T-helper 17 cell (primary cell): ENCODE measurements at regions not wholly inside any gene's neighbourhood (a gene's known extent, or its start where the extent isn't known, plus 50 kb on each side); places are given as distances from the start of the nearest gene placed in this dataset.

Experiments used
- ATAC-seq: fragments of 150-1000 bp; cut with Tn5 transposase; 2 replicates; pipeline ENCODE4 v1.10.0; 2021; ENCODE audit warnings: mild to moderate bottlenecking, moderate library complexity
- DNase-seq, 3 donors: peaks; one replicate each; pipeline versions ENCODE4 v3.0.0 to v3.0.0-alpha.2; 2020 to 2021
- H3K9me3 ChIP-seq: one replicate; pipeline ENCODE4 v1.7.0; 2013; ENCODE audit warnings: low read length, mild to moderate bottlenecking; ENCODE audit not compliant: control insufficient read depth, poor library complexity, severe bottlenecking
- H3K27ac Mint-ChIP-seq: one replicate; pipeline ENCODE4 v1.8.0; 2022; ENCODE audit warnings: mild to moderate bottlenecking, moderate library complexity, mixed read lengths
- H3K27me3 Mint-ChIP-seq: one replicate; pipeline ENCODE4 v1.8.0; 2022; ENCODE audit warnings: mixed read lengths
- H3K36me3 Mint-ChIP-seq: one replicate; pipeline ENCODE4 v1.8.0; 2022; ENCODE audit warnings: low read depth, mixed read lengths
- H3K4me1 Mint-ChIP-seq: one replicate; pipeline ENCODE4 v1.8.0; 2022; ENCODE audit warnings: mild to moderate bottlenecking, mixed read lengths
- H3K4me3 Mint-ChIP-seq: one replicate; pipeline ENCODE4 v1.8.0; 2022; ENCODE audit warnings: mild to moderate bottlenecking, moderate library complexity, mixed read lengths

- H3K36me3 Mint-ChIP-seq, result no peaks in the 10 kb centered on the region
- H3K9me3 ChIP-seq, result no peaks in the 10 kb centered on the region
- no peak for ATAC-seq
- no peak overlapping the region for H3K27ac Mint-ChIP-seq
- H3K4me1 Mint-ChIP-seq, result no peaks in the 10 kb centered on the region
- DNase-seq, result no peak
- no peak overlapping the region for H3K4me3 Mint-ChIP-seq
- H3K27me3 Mint-ChIP-seq, result peaks cover 3% of the 10 kb centered on the region
Measured at GRCh38 chr22:47627556-47628253, 865.3 kb downstream of the TBC1D22A start.

- H3K9me3 ChIP-seq, result no peaks in the 10 kb centered on the region
- H3K36me3 Mint-ChIP-seq, result no peaks in the 10 kb centered on the region
- DNase-seq (no peak), ATAC-seq (no peak)
- H3K27me3 Mint-ChIP-seq, result peaks cover 9% of the 10 kb centered on the region
- H3K4me1 Mint-ChIP-seq, result no peaks in the 10 kb centered on the region
- H3K27ac Mint-ChIP-seq, result no peak overlapping the region
- H3K4me3 Mint-ChIP-seq, result no peak overlapping the region
Measured at GRCh38 chr22:47626428-47627390, 864.3 kb downstream of the TBC1D22A start.

- Mint-ChIP-seq H3K27me3 (peaks cover 14% of the 10 kb centered on the region), H3K27ac (no peak overlapping the region), H3K4me3 (no peak overlapping the region), H3K36me3 (no peaks in the 10 kb centered on the region), H3K4me1 (no peaks in the 10 kb centered on the region)
- H3K9me3 ChIP-seq, result no peaks in the 10 kb centered on the region
- no peak for DNase-seq
- ATAC-seq, result no peak
Measured at GRCh38 chr22:47625531-47626427, 863.3 kb downstream of the TBC1D22A start.

GRCh38 chr22:47625013-47625385 is 862.5 kb downstream of the TBC1D22A start:
- DNase-seq, result no peak
- H3K27me3 Mint-ChIP-seq, result peaks cover 14% of the 10 kb centered on the region
- no peak for ATAC-seq
- H3K36me3 Mint-ChIP-seq, result no peaks in the 10 kb centered on the region
- H3K9me3 ChIP-seq, result no peaks in the 10 kb centered on the region
- H3K27ac Mint-ChIP-seq, result no peak overlapping the region
- H3K4me3 Mint-ChIP-seq, result no peak overlapping the region
- H3K4me1 Mint-ChIP-seq, result no peaks in the 10 kb centered on the region

GRCh38 chr22:47624252-47625012 is 862.0 kb downstream of the TBC1D22A start:
- DNase-seq (no peak), ATAC-seq (no peak)
- Mint-ChIP-seq H3K4me1 (no peaks in the 10 kb centered on the region), H3K27ac (no peak overlapping the region), H3K4me3 (no peak overlapping the region), H3K27me3 (peaks cover 14% of the 10 kb centered on the region), H3K36me3 (no peaks in the 10 kb centered on the region)
- H3K9me3 ChIP-seq, result no peaks in the 10 kb centered on the region

GRCh38 chr22:47623763-47624148 is 861.3 kb downstream of the TBC1D22A start:
- ATAC-seq (no peak), DNase-seq (no peak)
- Mint-ChIP-seq H3K27me3 (peaks cover 14% of the 10 kb centered on the region), H3K4me1 (no peaks in the 10 kb centered on the region), H3K4me3 (no peak overlapping the region), H3K27ac (no peak overlapping the region), H3K36me3 (no peaks in the 10 kb centered on the region)
- no peaks in the 10 kb centered on the region for H3K9me3 ChIP-seq

- DNase-seq, result no peak
- no peaks in the 10 kb centered on the region for H3K36me3 Mint-ChIP-seq
- ATAC-seq, result no peak
- no peaks in the 10 kb centered on the region for H3K4me1 Mint-ChIP-seq
- no peak overlapping the region for H3K4me3 Mint-ChIP-seq
- H3K27ac Mint-ChIP-seq, result no peak overlapping the region
- no peaks in the 10 kb centered on the region for H3K9me3 ChIP-seq
- peaks cover 14% of the 10 kb centered on the region for H3K27me3 Mint-ChIP-seq
Measured at GRCh38 chr22:47623066-47623762, 860.8 kb downstream of the TBC1D22A start.

- Mint-ChIP-seq H3K27me3 (peaks cover 14% of the 10 kb centered on the region), H3K36me3 (no peaks in the 10 kb centered on the region), H3K27ac (no peak overlapping the region), H3K4me3 (no peak overlapping the region), H3K4me1 (no peaks in the 10 kb centered on the region)
- DNase-seq, result no peak
- no peak for ATAC-seq
- no peaks in the 10 kb centered on the region for H3K9me3 ChIP-seq
Measured at GRCh38 chr22:47622541-47622940, 860.1 kb downstream of the TBC1D22A start.

- H3K4me3 Mint-ChIP-seq, result no peak overlapping the region
- DNase-seq (no peak), ATAC-seq (no peak)
- no peak overlapping the region for H3K27ac Mint-ChIP-seq
- H3K36me3 Mint-ChIP-seq, result no peaks in the 10 kb centered on the region
- H3K27me3 Mint-ChIP-seq, result peaks cover 14% of the 10 kb centered on the region
- H3K9me3 ChIP-seq, result no peaks in the 10 kb centered on the region
- H3K4me1 Mint-ChIP-seq, result no peaks in the 10 kb centered on the region
Measured at GRCh38 chr22:47621253-47621652, 858.8 kb downstream of the TBC1D22A start.

GRCh38 chr22:47620391-47620790 is 857.9 kb downstream of the TBC1D22A start:
- Mint-ChIP-seq H3K4me3 (no peak overlapping the region), H3K36me3 (no peaks in the 10 kb centered on the region), H3K4me1 (no peaks in the 10 kb centered on the region), H3K27ac (no peak overlapping the region), H3K27me3 (peaks cover 19% of the 10 kb centered on the region)
- ATAC-seq (no peak), DNase-seq (no peak)
- no peaks in the 10 kb centered on the region for H3K9me3 ChIP-seq

- ATAC-seq, result no peak
- DNase-seq, result no peak
- H3K36me3 Mint-ChIP-seq, result no peaks in the 10 kb centered on the region
- no peaks in the 10 kb centered on the region for H3K9me3 ChIP-seq
- no peak overlapping the region for H3K4me3 Mint-ChIP-seq
- no peaks in the 10 kb centered on the region for H3K4me1 Mint-ChIP-seq
- H3K27ac Mint-ChIP-seq, result no peak overlapping the region
- H3K27me3 Mint-ChIP-seq, result peaks cover 19% of the 10 kb centered on the region
Measured at GRCh38 chr22:47619631-47620030, 857.2 kb downstream of the TBC1D22A start.
